GDM1 (cell line): ENCODE measurements at regions not wholly inside any gene's neighbourhood (a gene's known extent, or its start where the extent isn't known, plus 50 kb on each side); places are given as distances from the start of the nearest gene placed in this dataset.

Experiments
- DNase-seq: peaks from one replicate; lab custom pipeline; 2025; lab: John Stamatoyannopoulos, UW

GRCh38 chr11:64501500-64502427, 54.0 kb upstream of the SLC22A11 start:
- DNase-seq, result no peak

- no peak for DNase-seq
Measured at GRCh38 chr11:64502634-64503033, 53.1 kb upstream of the SLC22A11 start.

- DNase-seq, result no peak
Measured at GRCh38 chr11:64503186-64503753, 52.5 kb upstream of the SLC22A11 start.

- no peak for DNase-seq
Measured at GRCh38 chr11:64504999-64505398, 50.7 kb upstream of the SLC22A11 start.
